ENCODE measurements at regions not wholly inside any gene's neighbourhood (a gene's known extent, or its start where the extent isn't known, plus 50 kb on each side); places are given as distances from the start of the nearest gene placed in this dataset.
"Not testable (repeated sequence)": the region's sequence is repeated elsewhere in the genome, so short reads cannot be mapped to it uniquely, and the experiment has no call there.

DNA sequence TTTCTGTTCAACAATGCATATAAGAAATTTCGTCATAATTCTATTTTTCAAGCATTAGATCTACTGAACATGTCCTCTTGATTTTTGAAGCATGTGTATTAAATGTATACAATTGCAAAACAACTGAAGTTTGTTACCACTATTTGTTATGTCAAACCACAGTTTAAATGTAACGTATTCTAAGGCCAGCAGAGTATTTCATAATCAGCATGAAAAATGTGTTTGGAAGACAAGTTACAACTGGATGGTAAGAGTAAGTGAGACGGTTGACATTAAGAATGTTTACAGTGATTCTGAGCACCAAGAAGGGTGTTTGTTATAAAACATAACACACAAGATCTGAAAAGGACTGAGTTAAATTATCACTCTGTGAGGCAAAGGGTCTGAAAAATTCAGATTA lies 738.4 kb downstream of the PLOD2 start:
- no peak for ATAC-seq (replicated peaks)
- no peaks in the 10 kb centered on the region for H3K36me3 Mint-ChIP-seq (ENCODE audit: insufficient read depth)
- no peak overlapping the region for H3K27ac Mint-ChIP-seq
- no peaks in the 10 kb centered on the region for H3K27me3 Mint-ChIP-seq
- DNase-seq, result no peak
- no peaks in the 10 kb centered on the region for H3K9me3 Mint-ChIP-seq
- no peaks in the 10 kb centered on the region for H3K4me1 Mint-ChIP-seq (ENCODE audit: low read depth in 2 of 2)
- H3K4me3 Mint-ChIP-seq, result no peak overlapping the region

DNA sequence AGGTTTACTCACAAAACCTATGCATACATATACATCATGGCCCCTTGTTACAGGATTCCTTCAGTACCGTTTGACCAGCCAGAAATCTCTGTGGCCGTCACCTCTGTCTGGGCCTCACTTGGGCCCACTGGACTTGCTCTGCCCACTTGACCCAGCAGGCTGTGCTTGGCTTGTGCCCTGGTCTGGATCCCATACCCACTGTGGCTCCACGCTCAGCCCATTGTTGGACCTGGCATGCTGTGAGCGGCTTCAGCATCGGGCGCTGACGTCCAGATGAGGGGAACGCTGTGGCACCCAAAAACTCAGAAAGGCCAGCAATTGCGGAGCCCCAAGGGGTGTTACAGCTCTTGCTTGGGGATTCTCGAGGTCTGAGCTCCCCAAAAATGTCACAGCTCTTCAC lies 733.6 kb downstream of the PLOD2 start:
- DNase-seq (no peak), ATAC-seq (replicated peaks) (no peak)
- Mint-ChIP-seq H3K9me3 (no peaks in the 10 kb centered on the region), H3K4me3 (no peak overlapping the region), H3K36me3 (ENCODE audit: insufficient read depth) (no peaks in the 10 kb centered on the region), H3K27ac (no peak overlapping the region), H3K27me3 (no peaks in the 10 kb centered on the region), H3K4me1 (ENCODE audit: low read depth in 2 of 2) (no peaks in the 10 kb centered on the region)

DNA sequence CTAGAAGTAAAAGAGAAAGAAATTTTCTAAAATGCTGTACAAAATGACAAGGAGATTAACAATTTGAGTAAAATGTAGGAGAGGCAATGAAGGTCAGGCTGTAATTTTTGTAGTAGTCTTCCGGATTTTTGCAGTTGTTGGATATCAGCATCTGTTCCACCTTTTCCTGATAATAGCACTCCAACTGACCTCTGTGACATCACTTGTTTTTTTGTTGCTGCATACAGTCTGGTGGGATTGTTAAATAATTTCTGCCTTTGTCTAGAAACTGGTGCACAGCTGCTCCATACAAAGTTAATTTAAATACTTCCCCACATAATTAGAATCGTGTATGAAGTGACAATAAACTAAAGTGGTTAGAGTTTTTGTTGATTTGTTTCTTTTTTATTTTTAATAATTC lies 731.4 kb downstream of the PLOD2 start:
- Mint-ChIP-seq H3K4me1 (ENCODE audit: low read depth in 2 of 2) (no peaks in the 10 kb centered on the region), H3K9me3 (peaks cover 0 to 3% of the 10 kb centered on the region in 2 donors), H3K27me3 (no peaks in the 10 kb centered on the region), H3K27ac (no peak overlapping the region), H3K36me3 (ENCODE audit: insufficient read depth) (no peaks in the 10 kb centered on the region), H3K4me3 (no peak overlapping the region)
- ATAC-seq (replicated peaks), result no peak
- DNase-seq, result no peak

DNA sequence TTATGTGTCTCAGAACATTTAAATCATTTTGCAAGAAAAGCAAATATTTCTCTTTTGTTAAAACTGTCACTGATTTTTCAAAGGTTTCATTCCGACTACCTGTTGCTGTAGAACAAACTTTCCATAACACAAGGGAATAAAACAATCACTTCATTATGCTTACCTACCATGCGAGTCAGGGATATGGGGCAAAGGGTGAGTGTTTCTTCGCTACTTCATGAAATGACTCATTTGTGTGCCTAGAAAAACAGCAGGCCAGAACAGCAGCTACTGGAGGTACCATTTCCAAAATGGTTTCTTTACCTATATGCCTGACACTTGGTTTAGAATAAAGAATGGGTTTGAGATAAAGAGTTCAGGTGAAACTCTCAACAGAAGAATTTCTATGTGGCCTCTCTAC lies 712.5 kb downstream of the PLOD2 start:
- ATAC-seq (replicated peaks) (no peak), DNase-seq (no peak)
- Mint-ChIP-seq H3K27me3 (no peaks in the 10 kb centered on the region), H3K4me1 (ENCODE audit: low read depth in 2 of 2) (no peaks in the 10 kb centered on the region), H3K9me3 (peaks cover 7 to 13% of the 10 kb centered on the region in 2 donors), H3K36me3 (ENCODE audit: insufficient read depth) (no peaks in the 10 kb centered on the region), H3K4me3 (no peak overlapping the region), H3K27ac (no peak overlapping the region)

DNA sequence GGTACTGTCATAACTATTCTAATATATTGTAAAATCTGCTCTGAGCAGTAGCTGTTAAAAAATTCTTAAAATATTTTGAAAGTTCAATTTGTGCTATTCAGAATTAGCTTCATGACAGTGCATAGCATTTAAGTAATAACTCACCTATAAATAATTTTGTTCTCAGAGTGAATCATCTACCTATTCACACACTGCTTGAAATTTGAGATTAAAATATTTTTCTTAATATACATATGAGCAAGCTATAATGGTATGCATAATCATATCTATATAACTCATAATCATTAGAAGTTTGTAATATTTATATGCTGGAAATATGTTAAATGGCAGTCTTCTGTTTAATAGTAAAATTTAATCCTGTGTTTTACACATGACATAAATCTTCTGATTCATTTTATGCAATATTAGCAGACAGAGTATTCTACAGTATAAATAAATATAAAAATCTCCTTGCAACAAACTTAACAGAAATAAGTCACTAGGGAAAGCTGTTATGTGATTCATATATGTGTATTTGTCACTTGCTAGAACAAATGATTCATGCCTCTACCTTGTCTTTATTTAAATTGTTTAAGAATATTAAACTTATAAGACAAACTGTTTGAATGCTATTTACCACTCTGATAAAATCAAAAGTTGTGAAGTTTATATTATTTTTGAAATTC lies 710.8 kb downstream of the PLOD2 start:
- DNase-seq, result no peak
- no peaks in the 10 kb centered on the region for H3K27me3 Mint-ChIP-seq
- no peak overlapping the region for H3K27ac Mint-ChIP-seq
- no peak overlapping the region for H3K4me3 Mint-ChIP-seq
- no peaks in the 10 kb centered on the region for H3K36me3 Mint-ChIP-seq (ENCODE audit: insufficient read depth)
- no peak for ATAC-seq (replicated peaks)
- no peaks in the 10 kb centered on the region for H3K4me1 Mint-ChIP-seq (ENCODE audit: low read depth in 2 of 2)
- peaks cover 5 to 6% of the 10 kb centered on the region in 2 donors for H3K9me3 Mint-ChIP-seq

DNA sequence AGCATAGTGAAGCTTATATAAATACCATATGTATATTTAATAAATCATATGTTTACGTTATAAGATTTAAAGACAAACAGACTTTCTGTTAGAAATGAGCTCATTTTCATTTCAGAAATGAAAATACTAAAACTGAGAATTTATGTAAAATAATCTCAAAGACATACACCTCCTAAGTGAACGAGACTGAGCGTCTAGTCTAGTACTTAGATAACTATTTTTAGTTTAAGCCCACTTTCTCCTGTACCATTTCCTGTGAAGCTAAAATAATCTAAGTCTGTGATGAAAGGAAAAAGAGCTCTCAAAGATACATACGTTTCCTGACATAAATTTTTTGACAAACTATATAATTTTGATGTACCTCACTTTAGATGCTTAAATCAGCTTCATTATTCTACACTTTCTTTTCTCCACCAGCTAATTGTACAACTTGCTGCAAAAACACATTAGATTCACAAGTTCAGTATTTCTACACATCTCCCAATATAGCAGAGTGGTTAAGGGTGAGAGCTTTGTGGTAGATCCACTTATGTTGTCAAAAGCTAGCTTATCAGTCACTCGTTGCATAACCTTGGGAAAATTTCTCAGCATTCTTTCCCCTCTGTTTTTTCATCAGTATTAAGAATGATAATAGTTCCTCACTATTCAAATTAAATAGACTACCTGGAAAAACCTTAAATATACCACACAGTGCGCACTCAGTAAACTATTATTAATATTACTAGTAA lies 703.0 kb downstream of the PLOD2 start:
- Mint-ChIP-seq H3K27ac (no peak overlapping the region), H3K4me3 (no peak overlapping the region)
- DNase-seq, result no peak

DNA sequence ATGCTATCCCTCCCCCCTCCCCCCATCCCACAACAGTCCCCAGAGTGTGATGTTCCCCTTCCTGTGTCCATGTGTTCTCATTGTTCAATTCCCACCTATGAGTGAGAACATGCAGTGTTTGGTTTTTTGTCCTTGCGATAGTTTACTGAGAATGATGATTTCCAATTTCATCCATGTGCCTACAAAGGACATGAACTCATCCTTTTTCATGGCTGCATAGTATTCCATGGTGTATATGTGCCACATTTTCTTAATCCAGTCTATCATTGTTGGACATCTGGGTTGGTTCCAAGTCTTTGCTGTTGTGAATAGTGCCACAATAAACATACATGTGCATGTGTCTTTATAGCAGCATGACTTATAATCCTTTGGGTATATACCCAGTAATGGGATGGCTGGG lies 701.3 kb downstream of the PLOD2 start:
- H3K4me3 Mint-ChIP-seq; ATAC-seq (replicated peaks); H3K27ac Mint-ChIP-seq; DNase-seq; H3K36me3 Mint-ChIP-seq (ENCODE audit: insufficient read depth); H3K27me3 Mint-ChIP-seq; H3K4me1 Mint-ChIP-seq (ENCODE audit: low read depth in 2 of 2); H3K9me3 Mint-ChIP-seq: not testable (repeated sequence)

More for the DNA sequence above, 703.0 kb downstream of the PLOD2 start:
- Mint-ChIP-seq H3K4me1 (ENCODE audit: low read depth in 2 of 2) (no peaks in the 10 kb centered on the region), H3K9me3 (no peaks in the 10 kb centered on the region), H3K36me3 (ENCODE audit: insufficient read depth) (no peaks in the 10 kb centered on the region), H3K27me3 (no peaks in the 10 kb centered on the region)
- no peak for ATAC-seq (replicated peaks)

DNA sequence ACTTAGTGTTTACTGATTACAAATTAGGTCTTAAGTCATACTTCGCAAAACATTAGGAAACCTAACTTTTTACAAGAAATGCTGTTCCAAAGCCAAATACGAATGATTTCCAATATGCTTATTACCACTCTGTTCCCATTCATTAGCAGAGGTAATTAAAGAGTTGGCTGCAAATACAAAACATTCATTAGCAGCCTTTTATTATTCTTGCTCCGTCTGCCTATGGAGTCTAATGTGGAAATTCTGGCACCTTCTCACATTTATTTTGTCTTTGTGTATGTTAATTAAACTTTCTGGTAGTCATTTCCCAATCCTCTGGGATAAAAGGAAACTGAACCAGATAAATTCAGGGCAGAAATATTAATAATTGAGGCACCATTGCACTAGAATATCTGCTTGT lies 689.0 kb downstream of the PLOD2 start:
- peaks cover 7 to 8% of the 10 kb centered on the region in 2 donors for H3K9me3 Mint-ChIP-seq
- H3K27me3 Mint-ChIP-seq, result no peaks in the 10 kb centered on the region
- no peaks in the 10 kb centered on the region for H3K4me1 Mint-ChIP-seq (ENCODE audit: low read depth in 2 of 2)
- H3K4me3 Mint-ChIP-seq, result no peak overlapping the region
- H3K36me3 Mint-ChIP-seq (ENCODE audit: insufficient read depth), result no peaks in the 10 kb centered on the region
- DNase-seq (no peak), ATAC-seq (replicated peaks) (no peak)
- H3K27ac Mint-ChIP-seq, result no peak overlapping the region

DNA sequence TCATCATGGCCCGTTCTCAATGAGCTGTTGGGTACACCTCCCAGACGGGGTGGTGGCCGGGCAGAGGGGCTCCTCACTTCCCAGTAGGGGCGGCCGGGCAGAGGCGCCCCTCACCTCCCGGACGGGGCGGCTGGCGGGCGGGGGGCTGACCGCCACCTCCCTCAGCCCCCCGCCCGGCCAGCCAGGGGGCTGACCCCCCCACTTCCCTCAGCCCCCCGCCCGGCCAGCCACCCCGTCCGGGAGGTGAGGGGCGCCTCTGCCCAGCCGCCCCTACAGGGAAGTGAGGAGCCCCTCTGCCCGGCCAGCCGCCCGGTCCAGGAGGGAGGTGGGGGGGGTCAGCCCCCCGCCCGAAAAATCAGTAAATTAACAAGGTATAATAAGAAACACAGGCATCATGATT lies 678.2 kb downstream of the PLOD2 start:
- H3K36me3 Mint-ChIP-seq (ENCODE audit: insufficient read depth); DNase-seq; H3K27ac Mint-ChIP-seq; H3K4me1 Mint-ChIP-seq (ENCODE audit: low read depth in 2 of 2); H3K4me3 Mint-ChIP-seq; ATAC-seq (replicated peaks); H3K27me3 Mint-ChIP-seq; H3K9me3 Mint-ChIP-seq: not testable (repeated sequence)

DNA sequence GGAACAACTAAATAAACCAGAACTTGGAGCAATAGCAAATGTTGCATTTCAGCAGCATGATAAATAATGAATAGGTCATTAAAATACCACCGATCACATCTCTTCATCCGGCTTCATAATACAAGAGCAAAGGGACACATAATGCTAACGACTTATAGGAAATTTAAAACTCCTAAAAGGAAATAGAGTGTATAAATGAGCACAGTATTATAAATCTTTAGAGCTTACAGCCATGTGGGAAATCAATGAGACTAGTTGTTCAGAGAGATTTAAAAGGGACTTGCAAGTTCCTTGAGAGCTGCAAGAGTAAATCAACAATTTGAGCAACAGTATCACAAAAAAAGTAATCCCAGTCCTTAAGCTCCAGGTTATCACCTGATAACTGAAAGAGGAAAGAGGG lies 677.0 kb downstream of the PLOD2 start:
- no peak for DNase-seq
- Mint-ChIP-seq H3K4me1 (ENCODE audit: low read depth in 2 of 2) (no peaks in the 10 kb centered on the region), H3K36me3 (ENCODE audit: insufficient read depth) (no peaks in the 10 kb centered on the region), H3K4me3 (no peak overlapping the region), H3K27me3 (no peaks in the 10 kb centered on the region), H3K27ac (no peak overlapping the region), H3K9me3 (peaks cover 0 to 5% of the 10 kb centered on the region in 2 donors)
- ATAC-seq (replicated peaks), result no peak

DNA sequence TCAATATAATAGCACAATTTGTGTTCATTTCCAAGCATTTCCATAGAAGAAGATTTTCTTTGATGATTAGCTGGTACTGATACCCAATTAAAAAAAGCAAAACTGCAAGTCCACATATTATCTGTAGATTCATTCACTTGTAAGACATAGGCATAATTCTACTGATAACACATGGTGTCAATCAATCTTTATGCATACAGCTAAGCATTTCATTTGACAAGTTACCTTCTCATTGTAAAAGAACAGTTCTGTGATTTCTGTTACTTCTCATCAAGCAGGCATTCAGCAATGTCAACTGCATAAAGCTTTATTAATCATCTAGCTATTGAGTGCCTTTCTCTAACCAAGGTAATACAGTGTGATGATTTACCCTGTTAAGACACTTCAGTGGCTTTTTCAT lies 672.0 kb downstream of the PLOD2 start:
- ATAC-seq (replicated peaks), result no peak
- no peak overlapping the region for H3K4me3 Mint-ChIP-seq
- no peak overlapping the region for H3K27ac Mint-ChIP-seq

DNA sequence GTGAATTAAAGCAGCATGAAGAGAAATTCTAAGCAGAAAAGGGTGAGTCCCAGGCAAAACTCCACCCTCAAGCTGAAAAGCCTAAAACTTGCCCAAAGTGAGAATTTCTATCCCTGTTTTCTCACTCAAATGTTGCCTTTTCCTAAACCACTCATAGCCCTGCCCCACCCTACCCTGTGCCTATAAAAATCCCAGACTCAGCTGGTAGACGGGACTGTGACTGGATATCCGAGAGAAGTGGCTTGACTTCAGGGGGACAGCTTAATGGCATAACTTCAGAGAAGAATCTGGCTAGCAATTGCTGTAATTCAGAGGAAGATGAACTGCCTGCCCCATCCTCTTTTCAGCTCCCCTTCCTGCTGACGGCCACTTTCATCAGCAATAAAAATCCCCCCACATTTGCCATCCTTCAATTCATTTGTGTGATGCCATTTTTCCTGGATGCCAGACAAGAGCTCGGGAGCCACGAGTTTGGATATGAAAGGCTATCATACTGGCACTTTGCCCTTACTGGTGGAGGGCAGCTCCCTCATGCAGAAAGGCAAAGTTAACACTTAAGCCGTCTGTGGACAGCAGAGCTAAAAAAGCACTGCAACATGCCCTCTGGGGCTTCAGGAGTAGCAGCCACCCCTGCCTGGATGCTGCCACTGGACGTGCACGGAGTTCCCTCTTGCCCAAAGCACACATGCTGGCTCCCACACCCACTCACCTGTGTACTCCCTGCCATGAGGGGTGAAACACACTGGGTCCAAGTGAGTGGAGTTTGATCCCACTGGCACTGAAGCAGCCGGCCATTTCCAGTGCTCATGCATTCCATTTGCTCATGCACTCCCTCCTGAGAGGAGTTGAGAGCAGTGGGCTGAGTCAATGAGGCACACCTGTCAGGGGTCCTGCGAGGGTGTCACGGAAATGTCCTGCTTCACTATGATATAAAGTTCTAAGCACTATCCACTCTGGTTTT lies 670.6 kb downstream of the PLOD2 start:
- Mint-ChIP-seq H3K27ac (no peak overlapping the region), H3K4me3 (no peak overlapping the region), H3K36me3 (ENCODE audit: insufficient read depth) (no peaks in the 10 kb centered on the region), H3K4me1 (ENCODE audit: low read depth in 2 of 2) (no peaks in the 10 kb centered on the region), H3K9me3 (peaks cover 7 to 8% of the 10 kb centered on the region in 2 donors), H3K27me3 (no peaks in the 10 kb centered on the region)
- no peak for DNase-seq
- ATAC-seq (replicated peaks), result no peak

More for the DNA sequence above, 672.0 kb downstream of the PLOD2 start:
- Mint-ChIP-seq H3K27me3 (no peaks in the 10 kb centered on the region), H3K36me3 (ENCODE audit: insufficient read depth) (no peaks in the 10 kb centered on the region), H3K4me1 (ENCODE audit: low read depth in 2 of 2) (no peaks in the 10 kb centered on the region), H3K9me3 (peaks cover 7 to 8% of the 10 kb centered on the region in 2 donors)
- DNase-seq, result no peak

DNA sequence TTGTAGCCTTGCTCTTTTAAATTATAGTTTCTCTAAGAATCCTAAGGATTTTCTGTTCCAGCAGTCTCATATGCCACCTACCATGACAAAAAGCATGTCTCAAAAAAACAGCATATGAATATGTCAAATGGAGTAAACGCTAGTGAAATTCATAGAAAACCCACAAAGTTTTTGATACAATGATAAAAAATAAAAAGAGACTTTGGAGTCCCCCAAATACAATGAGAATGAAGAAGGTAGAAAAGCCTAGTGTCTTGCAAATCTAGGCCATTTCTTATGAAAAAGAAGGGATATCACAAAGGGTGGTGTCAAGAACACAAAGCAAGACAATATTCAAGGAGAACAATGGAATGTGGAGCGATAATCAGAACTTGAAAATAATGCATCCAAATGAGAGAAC lies 668.5 kb downstream of the PLOD2 start:
- no peak for DNase-seq
- H3K4me1 Mint-ChIP-seq (ENCODE audit: low read depth in 2 of 2), result no peaks in the 10 kb centered on the region
- H3K9me3 Mint-ChIP-seq, result peaks cover 3 to 7% of the 10 kb centered on the region in 2 donors
- ATAC-seq (replicated peaks), result no peak
- no peaks in the 10 kb centered on the region for H3K27me3 Mint-ChIP-seq
- H3K36me3 Mint-ChIP-seq (ENCODE audit: insufficient read depth), result no peaks in the 10 kb centered on the region
- no peak overlapping the region for H3K4me3 Mint-ChIP-seq
- H3K27ac Mint-ChIP-seq, result no peak overlapping the region
